Prostate gland (tissue), 2 donors: ENCODE measurements at regions not wholly inside any gene's neighbourhood (a gene's known extent, or its start where the extent isn't known, plus 50 kb on each side); places are given as distances from the start of the nearest gene placed in this dataset.

Experiments used
- DNase-seq: peaks from one replicate; pipeline ENCODE4 v3.0.0-alpha.2; 2019; ENCODE audit warnings: low spot score
- H3K27ac ChIP-seq, 2 donors: fragments of 200-600 bp; sonication (generic); 2 replicates each; pipeline ENCODE4 v1.5.1; 2017 to 2019
- H3K27me3 ChIP-seq: fragments of 200-600 bp; sonication (generic); replicated peaks from 2 replicates; pipeline ENCODE4 v1.5.1; 2019; ENCODE audit not compliant: insufficient read depth
- H3K36me3 ChIP-seq, 2 donors: fragments of 200-600 bp; sonication (generic); 1 replicate in 1 of 2; 2 replicates in 1 of 2; pipeline versions ENCODE4 v1.5.1 to v1.8.1; 2017 to 2019
- H3K4me1 ChIP-seq: fragments of 200-600 bp; sonication (generic); replicated peaks from 2 replicates; pipeline ENCODE4 v1.5.1; 2019
- H3K4me3 ChIP-seq, 2 donors: fragments of 200-600 bp; sonication (generic); 2 replicates each; pipeline ENCODE4 v1.5.1; 2017 to 2019
- H3K9me3 ChIP-seq: fragments of 200-600 bp; sonication (generic); 2 replicates; pipeline ENCODE4 v1.5.1; 2017
- CTCF ChIP-seq, 4 experiments: fragments of 200-600 bp in 2 of 4; fragments of 450-650 bp in 2 of 4; sonication (generic) in 2 of 4; IDR thresholded peaks; 1 replicate in 3 of 4; 2 replicates in 1 of 4; pipeline ENCODE4 v1.5.1; 2016 to 2019; ENCODE audit warnings: antibody characterized with exemption in 4 of 4, mild to moderate bottlenecking in 2 of 4, moderate library complexity in 2 of 4
- POLR2A ChIP-seq: fragments of 450-650 bp; IDR thresholded peaks from one replicate; pipeline ENCODE4 v1.6.1; 2016; ENCODE audit warnings: antibody characterized with exemption, mild to moderate bottlenecking
- POLR2AphosphoS5 ChIP-seq: sonication (generic); formaldehyde crosslinking; IDR thresholded peaks from one replicate; pipeline ENCODE4 v1.6.1; 2017; ENCODE audit warnings: antibody characterized with exemption
- WGBS: methylation state at CpG from one replicate; pipeline ENCODE4 v1.1.5; 2018; 5-methylcytosine and 5-hydroxymethylcytosine counted together
- intact Hi-C: fragments of 100-400 bp; cut with DNase I; formaldehyde crosslinking; loops from one replicate; pipeline ENCODE4 v1.14.2; 2022

DNA sequence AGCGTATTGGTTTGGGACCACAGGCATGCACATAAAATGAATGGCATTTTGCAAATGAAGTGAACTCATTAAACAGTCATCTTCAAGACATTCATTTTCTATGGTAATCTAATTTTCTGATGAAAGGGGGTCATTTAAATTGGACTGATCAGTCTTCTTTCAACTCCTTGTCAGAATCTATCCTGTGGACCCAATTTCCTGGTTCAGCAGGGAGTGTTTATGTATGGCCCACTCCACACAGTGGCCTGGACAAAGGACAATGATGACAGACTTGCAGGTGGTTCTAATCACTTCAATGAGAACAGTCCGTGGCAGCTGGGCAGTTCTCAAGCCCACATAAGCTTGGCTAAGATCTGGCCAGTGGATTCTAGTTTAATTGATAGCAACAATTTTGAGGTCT is 448.1 kb downstream of the DCDC2C start:
- Histone ChIP-seq H3K27ac (no peak overlapping the region), H3K4me1 (no peaks in the 10 kb centered on the region), H3K36me3 (no peaks in the 10 kb centered on the region), H3K27me3 (no peaks in the 10 kb centered on the region), H3K9me3 (no peaks in the 10 kb centered on the region), H3K4me3 (no peak overlapping the region)
- TF ChIP-seq CTCF (IDR thresholded peaks at IDR 0.05), result no peak
- TF ChIP-seq POLR2AphosphoS5, result no peak
- TF ChIP-seq POLR2A, result no peak
- intact Hi-C loops, result no loop called here
- 86% methylated on average over 2 of the region's 2 CpGs for WGBS
- no peak for DNase-seq

DNA sequence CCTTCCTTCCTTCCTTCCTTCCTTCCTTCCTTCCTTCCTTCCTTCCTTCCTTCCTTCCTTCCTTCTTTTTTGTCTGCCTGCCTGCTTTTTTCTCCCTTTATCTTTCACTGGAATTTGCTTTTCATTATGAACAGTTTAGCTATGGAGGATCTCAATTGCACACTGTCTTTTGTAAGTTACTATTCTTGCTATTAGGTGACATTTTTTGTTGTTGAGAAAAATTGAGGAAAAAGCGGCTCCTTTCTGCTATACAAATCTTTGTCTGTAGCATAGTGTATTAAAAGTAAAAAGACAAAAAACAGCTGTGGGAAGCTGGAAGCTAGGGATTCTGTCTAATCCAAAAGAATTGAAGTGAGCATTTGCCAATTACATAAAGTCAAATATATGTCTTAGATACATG is 448.7 kb downstream of the DCDC2C start:
- H3K27ac ChIP-seq, result no peak overlapping the region
- no peaks in the 10 kb centered on the region for H3K27me3 ChIP-seq
- intact Hi-C loops, result no loop called here
- H3K4me1 ChIP-seq, result no peaks in the 10 kb centered on the region
- H3K4me3 ChIP-seq, result no peak overlapping the region
- no peak for DNase-seq
- TF ChIP-seq CTCF (IDR thresholded peaks at IDR 0.05) (no peak), POLR2AphosphoS5 (no peak), POLR2A (no peak)
- H3K9me3 ChIP-seq, result no peaks in the 10 kb centered on the region
- H3K36me3 ChIP-seq, result no peaks in the 10 kb centered on the region
- WGBS, result 85% methylated on average over 1 of the region's 1 CpG

DNA sequence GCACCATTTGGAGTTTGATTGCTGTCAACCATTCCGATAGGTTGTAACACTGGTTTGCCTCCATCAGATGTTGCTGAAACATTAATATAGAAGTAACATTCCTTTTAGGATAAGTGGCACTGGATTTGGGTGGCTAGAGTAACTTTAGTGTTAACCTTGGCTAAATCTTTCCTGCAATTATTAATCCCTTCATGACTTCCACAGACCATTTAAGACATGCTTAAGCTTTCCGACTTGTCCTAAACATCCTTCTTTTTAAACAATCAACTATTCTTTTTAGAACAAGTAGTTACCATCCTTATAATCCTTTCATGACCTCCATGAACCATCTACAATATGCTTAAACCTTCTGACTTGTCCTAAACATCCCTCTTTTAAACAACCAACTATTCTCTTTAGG is 465.5 kb downstream of the DCDC2C start:
- intact Hi-C loops, result no loop called here
- no peaks in the 10 kb centered on the region for H3K9me3 ChIP-seq
- H3K27ac ChIP-seq, result no peak overlapping the region
- whole genome bisulfite sequencing, result 94% methylated on average over 2 of the region's 2 CpGs
- no peak for DNase-seq
- no peak for TF ChIP-seq CTCF (IDR thresholded peaks at IDR 0.05)
- no peak for TF ChIP-seq POLR2A
- TF ChIP-seq POLR2AphosphoS5, result no peak
- no peaks in the 10 kb centered on the region for H3K36me3 ChIP-seq
- H3K27me3 ChIP-seq, result no peaks in the 10 kb centered on the region
- no peaks in the 10 kb centered on the region for H3K4me1 ChIP-seq
- H3K4me3 ChIP-seq, result no peak overlapping the region

DNA sequence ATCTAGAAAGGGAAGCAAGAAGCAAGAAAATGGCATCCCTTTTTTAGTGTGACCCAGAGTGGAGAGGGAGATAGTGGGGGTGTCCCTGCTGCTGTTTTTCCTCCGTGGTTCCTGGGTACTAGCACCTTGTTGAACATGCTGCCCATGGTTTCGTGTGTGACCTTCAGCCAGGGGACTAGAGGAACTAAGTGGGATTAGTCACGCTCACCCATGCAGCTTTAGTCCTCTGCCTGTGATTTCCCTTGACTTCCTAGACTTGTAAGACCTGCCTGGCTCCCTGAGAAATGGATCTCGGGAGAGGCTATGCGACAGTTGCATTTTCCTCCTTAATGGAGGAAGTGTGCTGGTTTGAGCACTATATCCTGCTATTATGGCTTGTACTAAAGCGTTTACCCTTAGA is 471.4 kb downstream of the DCDC2C start:
- H3K9me3 ChIP-seq, result no peaks in the 10 kb centered on the region
- 78% methylated on average over 6 of the region's 6 CpGs for WGBS
- no peaks in the 10 kb centered on the region for H3K36me3 ChIP-seq
- H3K4me1 ChIP-seq, result no peaks in the 10 kb centered on the region
- TF ChIP-seq POLR2AphosphoS5 (no peak), POLR2A (no peak), CTCF (IDR thresholded peaks at IDR 0.05) (no peak)
- H3K27me3 ChIP-seq, result no peaks in the 10 kb centered on the region
- no peak overlapping the region for H3K4me3 ChIP-seq
- DNase-seq, result no peak
- H3K27ac ChIP-seq, result no peak overlapping the region
- intact Hi-C loops, result no loop called here

DNA sequence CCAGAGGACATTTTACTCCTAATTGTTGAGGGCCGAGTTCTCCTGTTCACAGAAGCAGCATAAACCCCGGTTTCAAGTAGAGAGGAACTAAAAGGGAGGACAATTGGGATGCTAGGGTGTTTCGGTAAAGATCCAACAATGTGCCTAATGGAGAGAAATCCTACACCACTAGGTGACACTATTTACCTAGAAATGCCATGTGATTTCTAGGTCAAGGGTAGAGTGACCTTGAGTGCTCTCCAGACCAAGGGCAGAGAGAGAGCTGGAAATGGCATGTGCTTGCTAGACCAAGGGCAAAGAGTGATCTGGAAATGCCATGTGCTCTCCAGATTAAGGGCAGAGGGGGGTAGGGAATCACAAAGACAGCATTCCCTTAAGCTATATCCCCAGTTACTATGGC is 472.0 kb downstream of the DCDC2C start:
- no peaks in the 10 kb centered on the region for H3K4me1 ChIP-seq
- no peaks in the 10 kb centered on the region for H3K9me3 ChIP-seq
- H3K27ac ChIP-seq, result no peak overlapping the region
- TF ChIP-seq POLR2AphosphoS5, result no peak
- TF ChIP-seq CTCF (IDR thresholded peaks at IDR 0.05), result no peak
- no peak for TF ChIP-seq POLR2A
- 88% methylated on average over 3 of the region's 3 CpGs for WGBS
- H3K27me3 ChIP-seq, result no peaks in the 10 kb centered on the region
- intact Hi-C loops, result no loop called here
- H3K4me3 ChIP-seq, result no peak overlapping the region
- H3K36me3 ChIP-seq, result no peaks in the 10 kb centered on the region
- DNase-seq, result no peak
